Left colon (tissue), 2 donors: ENCODE measurements at regions not wholly inside any gene's neighbourhood (a gene's known extent, or its start where the extent isn't known, plus 50 kb on each side); places are given as distances from the start of the nearest gene placed in this dataset.
"Not testable (repeated sequence)": the region's sequence is repeated elsewhere in the genome, so short reads cannot be mapped to it uniquely, and the experiment has no call there.

ENCODE experiments used
- ATAC-seq: fragments of 200-7000 bp; cut with Tn5 transposase; one replicate; pipeline ENCODE4 v1.9.1; 2020; ENCODE audit warnings: mild to moderate bottlenecking, moderate library complexity
- DNase-seq, 2 donors: peaks; one replicate each; pipeline ENCODE4 v3.0.0-alpha.2; 2020
- intact Hi-C, 2 donors: fragments of 100-400 bp; cut with DNase I in 1 of 2; cut with micrococcal nuclease in 1 of 2; formaldehyde crosslinking; loops; one replicate each; pipeline versions ENCODE4 v1.11.2 to v1.14.0; 2022; cut with DNase I, micrococcal nuclease
- donor health status: DM: no; HTN: no; CAD: no.
- donor health status: DM: yes; HTN: yes; CAD: no.

DNA sequence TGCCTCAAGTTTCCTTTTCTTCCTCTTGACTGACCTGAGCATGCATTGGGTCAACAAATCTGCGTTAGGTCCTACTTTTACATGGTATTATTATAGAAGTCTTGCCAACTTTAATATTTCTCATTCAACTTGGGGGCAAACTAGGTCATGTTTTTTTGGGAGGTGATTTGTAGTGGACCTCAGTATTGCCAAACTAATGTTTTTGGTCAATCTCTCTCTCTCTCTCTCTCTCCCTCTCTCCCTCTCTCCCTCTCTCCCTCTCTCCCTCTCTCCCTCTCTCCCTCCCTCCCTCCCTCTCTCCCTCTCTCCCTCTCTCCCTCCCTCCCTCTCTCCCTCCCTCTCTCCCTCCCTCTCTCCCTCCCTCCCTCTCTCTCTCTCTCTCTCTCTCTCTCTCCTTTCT is 848.9 kb downstream of the MCTP2 start:
- DNase-seq, ATAC-seq, intact Hi-C loops: not testable (repeated sequence)

DNA sequence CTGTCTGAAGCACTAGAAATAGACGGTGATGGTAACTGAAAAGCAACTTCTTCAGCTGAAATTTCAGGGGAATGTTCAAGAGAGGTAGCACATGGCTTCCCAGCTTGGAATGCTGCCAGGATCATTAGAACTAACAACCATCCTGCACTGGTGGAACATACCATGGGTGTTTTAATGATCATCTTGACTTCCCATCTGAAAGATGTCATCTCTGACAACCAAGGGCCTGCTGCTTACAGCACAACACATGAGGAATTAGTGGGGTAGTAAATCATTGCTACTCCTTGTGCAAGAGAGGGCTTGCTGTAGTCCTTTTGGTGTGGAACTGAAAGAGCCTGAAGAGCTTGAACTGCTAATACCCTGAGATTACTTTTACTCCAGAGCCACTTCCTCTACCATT is 853.7 kb downstream of the MCTP2 start:
- DNase-seq (no peak), ATAC-seq (no peak)
- intact Hi-C loops: no loop called here

DNA sequence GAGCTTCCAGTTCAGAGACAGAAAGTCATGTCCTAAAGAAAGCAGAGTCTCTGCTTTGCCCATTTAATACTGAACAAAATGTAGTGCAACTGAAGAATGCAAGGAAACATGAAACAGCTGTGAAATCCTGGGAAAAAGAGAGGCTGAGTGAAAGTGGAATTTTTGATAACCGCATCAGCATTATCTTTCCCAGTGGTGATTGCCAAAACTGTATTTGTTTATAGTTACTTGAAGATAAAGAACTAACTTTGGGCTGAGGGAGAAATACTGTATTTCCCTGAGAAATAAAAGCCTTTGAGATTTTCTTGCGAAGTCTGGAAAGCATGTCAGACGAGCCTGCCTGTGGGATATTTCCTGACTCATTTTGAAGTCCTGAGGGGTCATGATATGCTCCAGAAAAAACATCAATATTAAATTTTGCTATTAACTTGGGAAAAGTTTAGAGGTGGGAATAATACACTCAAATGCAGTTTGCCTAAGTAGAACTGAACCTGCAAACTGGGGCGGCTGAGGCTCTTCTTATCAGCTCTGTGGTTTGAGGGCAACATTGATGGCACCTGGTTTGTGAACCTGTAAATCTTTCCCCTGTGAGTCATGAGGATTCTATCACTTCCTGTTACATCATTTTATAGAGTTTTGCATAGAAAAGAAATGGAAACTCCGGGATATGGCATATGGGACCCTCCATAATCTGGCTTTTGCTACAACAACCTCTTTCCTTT is 855.3 kb downstream of the MCTP2 start:
- ATAC-seq: no peak
- intact Hi-C loops: no loop called here

DNA sequence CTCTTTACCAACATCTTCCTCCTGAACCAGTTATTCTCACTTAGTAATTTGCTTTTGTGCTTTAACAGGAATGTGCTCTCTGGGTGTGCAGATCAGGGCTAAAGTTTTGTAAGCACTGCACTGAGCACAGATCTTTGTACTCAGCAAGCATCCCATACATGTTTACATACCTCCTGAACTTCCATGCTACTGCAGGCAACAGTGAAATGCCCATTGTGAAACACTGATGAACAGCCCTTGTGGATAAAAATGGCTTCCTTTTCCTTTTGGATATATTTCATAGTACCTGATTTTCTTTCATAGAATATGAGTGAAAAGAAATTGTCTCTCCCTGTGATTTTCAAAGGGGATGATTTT is 855.9 kb downstream of the MCTP2 start:
- ATAC-seq (no peak), DNase-seq (no peak)
- intact Hi-C loops: no loop called here

More for the DNA sequence above, 855.3 kb downstream of the MCTP2 start:
- no peak for DNase-seq

DNA sequence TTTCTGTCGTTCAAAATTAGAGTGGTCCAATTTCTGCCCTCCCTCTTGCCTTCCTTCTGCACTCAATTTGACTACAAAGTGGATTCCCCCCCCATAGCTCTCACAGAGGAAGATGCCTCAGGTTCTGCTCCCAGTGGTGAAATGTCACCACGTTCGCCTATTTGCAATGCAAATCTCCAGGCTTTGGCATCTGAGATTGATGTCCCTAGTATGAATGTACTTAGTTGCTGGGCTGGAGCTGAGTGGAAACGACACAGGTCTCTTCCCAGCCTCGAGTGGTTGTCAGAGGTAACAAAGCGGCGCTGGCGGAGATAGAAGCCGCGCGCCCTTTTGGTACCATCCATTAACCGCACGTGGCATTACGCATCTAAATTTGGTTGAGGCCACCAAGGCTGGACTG is 860.1 kb downstream of the MCTP2 start:
- DNase-seq (no peak), ATAC-seq (no peak)
- intact Hi-C loops: no loop called here

DNA sequence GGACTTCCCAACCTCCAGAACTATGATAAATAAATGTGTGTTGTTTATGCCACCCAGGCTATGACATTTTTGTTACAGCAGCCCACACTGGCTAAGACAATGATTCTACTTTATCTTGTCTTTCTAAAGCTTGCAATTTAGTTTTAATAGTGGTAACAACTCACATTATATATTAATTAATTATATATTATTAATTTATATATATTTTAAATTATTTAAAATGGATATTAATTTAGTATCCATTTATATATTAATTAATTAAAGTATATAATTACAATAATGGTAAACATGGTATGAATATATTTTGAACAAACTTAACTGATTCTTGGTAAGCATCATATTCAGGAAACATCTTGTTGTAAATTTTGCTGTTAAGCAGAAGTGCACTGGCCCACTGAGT is 863.9 kb downstream of the MCTP2 start:
- intact Hi-C loops: no loop called here
- DNase-seq: no peak
- ATAC-seq: no peak

DNA sequence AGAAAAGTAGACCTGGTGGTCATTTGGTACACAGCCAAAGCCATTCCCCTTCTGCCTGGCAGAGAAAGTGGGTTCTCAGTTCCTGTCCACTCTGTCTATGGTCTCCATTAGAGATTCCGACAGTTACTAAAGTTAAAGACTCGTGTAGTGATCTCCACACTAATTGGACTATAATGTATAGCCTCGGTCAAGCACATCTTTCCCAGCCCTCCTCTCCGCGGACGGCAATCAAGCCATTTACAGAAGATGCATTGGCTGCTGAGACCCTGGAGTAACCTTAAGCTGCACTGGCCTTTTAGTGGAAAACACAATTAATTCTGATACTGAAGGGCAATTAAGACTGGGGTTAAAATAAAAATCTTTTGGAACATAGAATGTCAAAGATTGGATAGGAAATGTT is 865.3 kb downstream of the MCTP2 start:
- DNase-seq: no peak
- intact Hi-C loops: no loop called here
- no peak for ATAC-seq

DNA sequence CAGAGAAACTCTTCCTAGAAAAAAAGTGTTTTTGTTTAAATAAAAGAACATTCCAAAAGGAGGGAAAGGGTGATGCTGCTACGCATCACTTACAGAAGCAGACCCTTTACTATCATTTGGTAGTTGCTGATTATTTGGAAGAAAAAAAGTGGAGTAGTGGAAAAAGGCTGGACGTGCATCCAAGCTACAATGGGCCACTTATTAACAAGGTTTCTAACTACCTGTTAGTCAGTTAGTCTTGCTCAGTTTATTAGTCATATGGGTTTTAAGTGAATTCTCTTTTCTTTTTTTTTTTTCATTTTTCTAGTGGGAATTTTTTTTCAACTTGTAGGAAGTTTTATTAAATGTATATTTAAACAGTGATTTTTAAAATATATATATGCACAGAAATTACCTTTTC is 866.0 kb downstream of the MCTP2 start:
- DNase-seq (no peak), ATAC-seq (no peak)
- intact Hi-C loops: no loop called here

DNA sequence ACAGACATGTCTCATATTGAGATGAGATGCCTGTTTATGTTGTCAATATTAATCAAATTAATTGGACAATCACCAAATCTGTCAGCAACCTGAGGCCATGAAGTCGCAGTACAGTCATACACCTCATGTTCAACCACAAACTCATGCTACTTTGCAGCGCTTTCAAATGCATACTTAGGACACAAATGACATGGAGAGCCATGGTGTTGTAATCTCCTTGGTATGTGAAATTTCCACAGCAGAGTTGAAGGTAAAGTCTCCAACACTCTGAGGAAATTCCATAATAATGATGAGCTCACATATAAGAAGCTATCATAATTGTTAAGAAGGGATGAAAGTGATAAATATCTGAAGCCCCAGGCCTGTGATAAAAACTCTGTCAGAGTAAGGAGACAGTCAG is 873.9 kb downstream of the MCTP2 start:
- no peak for DNase-seq
- intact Hi-C loops: no loop called here
- ATAC-seq: no peak

DNA sequence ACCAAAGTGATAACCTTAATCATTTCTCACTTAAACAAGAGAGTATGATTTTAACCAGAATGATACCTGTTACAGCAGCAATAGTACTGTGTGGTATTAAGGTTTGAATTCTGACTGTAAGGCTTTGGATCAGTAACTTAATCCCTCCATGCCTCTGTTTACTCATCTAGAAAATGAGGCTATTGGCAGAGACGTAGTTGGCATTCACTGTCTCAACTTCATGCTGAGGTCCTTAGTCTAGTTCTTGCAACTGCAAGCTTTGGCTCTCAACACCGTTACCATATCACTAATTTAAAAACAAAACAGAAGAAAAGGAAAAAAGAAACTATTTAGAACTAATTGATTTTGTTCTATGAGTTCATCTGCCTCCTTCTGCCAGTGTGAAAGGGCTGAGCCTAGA is 875.4 kb downstream of the MCTP2 start:
- DNase-seq: no peak
- intact Hi-C loops: no loop called here
- ATAC-seq: no peak

DNA sequence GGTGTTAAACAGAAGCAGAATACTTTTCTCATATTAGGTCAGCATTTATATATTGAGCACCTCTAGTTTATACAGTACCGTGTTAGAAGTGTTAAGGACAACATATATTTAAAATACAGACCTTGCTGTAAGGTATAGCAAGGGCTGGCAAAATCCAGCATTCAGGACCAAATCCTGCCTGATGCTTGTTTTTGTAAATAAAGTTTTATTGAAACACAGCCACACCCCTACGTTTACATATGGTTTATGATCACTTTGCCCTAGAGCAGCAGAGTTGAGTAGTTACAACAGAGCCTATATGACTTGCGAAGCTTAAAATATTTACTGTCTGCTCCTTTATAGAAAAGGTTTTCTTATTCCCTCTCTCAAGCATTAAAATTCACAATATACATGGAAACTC is 877.3 kb downstream of the MCTP2 start:
- DNase-seq (no peak), ATAC-seq (no peak)
- intact Hi-C loops: no loop called here

DNA sequence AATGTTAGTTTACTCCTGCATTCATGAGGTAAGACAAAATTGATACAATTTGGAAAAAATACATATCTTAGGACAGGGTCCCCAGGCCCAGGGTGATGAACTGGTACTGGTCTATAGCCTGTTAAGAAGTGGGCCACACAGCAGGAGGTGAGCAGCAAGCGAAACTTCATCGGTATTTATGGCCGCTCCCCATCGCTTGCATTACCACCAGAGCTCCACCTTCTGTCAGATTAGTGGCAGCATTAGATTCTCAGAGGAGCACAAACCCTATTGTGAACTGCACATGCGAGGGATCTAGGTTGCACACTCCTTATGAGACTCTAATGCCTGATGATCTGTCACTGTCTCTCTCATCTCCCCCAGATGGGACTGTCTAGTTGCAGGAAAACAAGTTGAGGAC is 880.6 kb downstream of the MCTP2 start:
- ATAC-seq (no peak), DNase-seq (no peak)
- intact Hi-C loops: no loop called here

DNA sequence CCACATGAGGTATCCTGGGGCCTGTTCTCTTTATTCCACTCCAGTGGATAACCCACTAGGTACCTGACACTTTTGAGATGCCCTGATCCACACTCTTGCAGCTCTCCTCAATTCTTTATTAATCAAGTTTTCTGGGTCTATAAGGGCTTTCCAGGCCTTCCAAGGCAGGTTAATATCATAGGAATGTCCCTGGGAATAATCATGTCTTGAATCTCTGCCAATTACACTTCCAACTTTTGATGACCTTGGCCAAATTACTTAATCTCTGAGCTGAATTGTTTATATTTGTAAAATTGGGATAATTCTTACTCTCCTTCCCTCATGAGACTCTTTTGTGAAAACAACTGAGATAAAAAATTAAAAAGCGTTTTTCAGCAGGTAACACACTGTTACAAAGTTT is 881.7 kb downstream of the MCTP2 start:
- no peak for DNase-seq
- intact Hi-C loops: no loop called here
- no peak for ATAC-seq

DNA sequence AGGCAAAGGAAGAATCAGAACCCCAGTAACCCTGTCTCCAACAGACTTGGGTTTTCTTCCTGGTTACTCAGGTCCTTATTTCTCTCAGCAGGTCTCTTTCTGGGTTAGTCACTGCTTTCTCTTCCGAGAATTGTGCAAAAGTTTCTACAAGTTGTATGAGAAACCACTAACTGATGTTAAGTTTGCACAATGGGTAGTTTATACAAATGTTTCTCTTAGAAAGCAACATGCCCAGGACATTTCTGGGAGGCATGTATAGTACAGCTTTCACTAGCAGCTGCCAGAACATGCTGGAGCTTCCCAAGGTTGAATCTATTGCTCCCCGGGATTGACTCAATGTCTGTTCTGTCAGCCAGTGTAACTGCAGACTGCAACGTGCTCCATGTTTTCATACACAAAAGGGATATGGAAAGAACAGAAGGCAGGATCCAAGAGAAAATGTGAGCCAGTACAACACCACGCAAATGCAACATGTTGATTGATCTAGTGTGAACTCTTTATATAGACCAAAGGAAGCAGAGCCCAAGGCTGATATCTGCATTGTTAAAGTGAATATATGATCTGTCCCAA is 887.8 kb downstream of the MCTP2 start:
- no peak for DNase-seq
- ATAC-seq: no peak
- intact Hi-C loops: no loop called here

DNA sequence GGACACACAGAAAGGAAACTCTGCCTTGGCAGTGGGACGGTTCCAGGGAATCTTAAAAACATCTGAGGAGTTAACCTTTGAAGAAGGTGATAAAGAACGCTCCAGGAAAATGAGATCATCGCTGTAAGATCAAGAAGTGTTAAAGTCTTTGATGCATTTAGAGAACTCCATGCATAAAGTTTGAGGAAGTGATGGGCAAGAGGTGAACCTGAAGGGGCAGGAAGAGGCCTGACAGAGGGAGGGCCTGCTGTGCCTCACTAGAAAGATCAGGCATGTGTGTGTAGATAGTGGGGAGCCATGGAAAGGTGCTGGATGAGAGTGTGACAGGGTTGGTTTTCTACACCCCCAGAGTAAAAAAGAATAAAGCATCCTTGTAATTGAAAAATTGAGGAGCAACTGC is 889.2 kb downstream of the MCTP2 start:
- intact Hi-C loops: no loop called here
- no peak for ATAC-seq
- DNase-seq: no peak

DNA sequence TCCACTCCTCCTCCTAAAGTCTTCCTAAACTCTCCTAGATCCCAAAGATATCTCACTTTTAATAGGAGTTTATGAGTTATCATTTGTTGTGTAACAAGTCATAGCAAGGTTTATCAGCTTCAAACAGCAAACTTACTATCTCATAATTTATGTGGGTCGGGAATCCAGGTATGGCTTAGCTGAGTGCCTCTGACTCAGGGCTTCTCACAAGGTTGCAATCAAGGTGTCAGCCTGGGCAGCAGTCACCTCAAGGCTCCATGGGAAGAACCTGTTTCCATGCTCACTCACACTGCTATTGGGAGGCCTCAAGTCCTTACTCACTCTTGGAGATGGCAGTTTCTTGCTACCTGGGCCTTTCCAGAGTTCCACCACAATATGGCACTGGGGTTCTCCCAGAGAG is 889.8 kb downstream of the MCTP2 start:
- DNase-seq: no peak
- no peak for ATAC-seq
- intact Hi-C loops: no loop called here

DNA sequence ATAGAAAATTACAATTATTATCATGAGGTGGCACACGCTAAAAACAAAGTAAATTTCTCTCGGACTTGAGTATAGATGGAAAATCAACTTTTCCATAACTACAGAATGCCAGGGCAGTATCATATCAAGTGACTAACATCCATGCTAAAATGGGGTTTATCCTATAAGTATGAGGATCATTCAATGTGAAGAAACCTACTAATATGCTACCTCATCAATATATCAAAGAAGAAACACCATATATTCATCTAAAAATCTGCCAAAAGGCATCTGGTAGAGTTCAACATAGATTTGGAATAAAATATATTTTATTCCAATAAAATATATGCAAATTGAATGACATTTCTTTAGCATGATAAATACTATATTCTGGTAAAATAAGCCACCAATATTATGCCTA is 894.4 kb downstream of the MCTP2 start:
- DNase-seq: no peak
- no peak for ATAC-seq
- intact Hi-C loops: no loop called here

DNA sequence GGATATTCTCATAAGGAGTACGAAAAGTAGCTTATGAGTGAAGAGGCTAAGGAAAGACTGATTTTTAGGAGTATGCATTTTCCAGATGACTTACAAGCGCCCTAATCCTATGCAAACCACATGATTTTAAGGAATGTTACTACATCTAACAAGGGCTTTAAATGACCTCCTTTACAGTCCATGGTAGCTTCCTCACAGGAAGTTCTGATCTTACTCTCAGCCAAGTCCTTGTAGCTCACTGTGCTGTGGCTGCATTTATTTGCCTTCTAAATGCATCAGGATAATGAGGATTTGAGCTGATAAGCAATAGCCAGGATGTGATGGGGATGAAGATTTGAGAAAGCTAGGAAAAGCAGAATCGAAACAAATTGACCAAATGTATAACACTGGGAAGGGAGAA is 896.0 kb downstream of the MCTP2 start:
- intact Hi-C loops: no loop called here
- ATAC-seq (no peak), DNase-seq (no peak)

DNA sequence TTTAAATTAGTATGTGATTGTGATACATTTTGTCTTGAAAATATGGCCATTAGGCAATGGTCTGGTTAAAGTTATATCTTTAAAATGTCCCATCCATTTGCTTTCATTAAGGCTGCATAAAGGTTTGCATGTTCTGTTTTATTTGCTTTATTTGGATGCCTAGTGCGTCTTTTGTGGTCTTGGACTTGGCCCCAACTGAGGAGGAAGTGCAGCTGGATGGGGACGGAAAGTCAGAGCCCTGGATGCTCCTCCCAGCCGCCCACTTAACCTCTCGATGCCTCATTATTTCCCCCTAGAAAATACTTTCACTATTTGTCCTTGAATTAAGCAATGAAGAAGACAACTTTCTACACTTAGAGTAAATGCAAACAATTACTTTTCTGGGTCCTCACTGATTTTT is 898.2 kb downstream of the MCTP2 start:
- intact Hi-C loops: no loop called here
- ATAC-seq (no peak), DNase-seq (peak in 1 of 2 donors; percentile 4)

DNA sequence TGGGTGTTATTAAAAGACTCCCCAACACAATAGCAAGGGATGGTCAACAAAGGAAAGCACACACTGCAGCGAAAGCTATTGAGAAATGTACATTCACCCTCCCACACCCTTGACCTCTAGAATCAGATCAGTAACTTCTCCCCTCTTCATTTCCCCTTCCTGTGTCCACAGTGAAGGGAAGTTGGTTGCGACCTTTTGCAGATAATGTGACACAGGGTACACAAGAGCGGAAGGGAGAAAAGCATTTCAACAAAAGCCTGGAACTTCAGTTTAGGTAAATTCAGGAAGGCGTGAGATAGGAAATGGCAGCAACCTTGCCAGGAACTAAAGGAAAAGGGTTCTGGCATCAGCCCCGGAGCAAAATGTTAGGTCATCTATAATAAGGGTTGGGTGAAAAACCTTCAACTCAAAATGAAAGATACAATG is 899.8 kb downstream of the MCTP2 start:
- intact Hi-C loops: no loop called here
- DNase-seq (no peak), ATAC-seq (no peak)

DNA sequence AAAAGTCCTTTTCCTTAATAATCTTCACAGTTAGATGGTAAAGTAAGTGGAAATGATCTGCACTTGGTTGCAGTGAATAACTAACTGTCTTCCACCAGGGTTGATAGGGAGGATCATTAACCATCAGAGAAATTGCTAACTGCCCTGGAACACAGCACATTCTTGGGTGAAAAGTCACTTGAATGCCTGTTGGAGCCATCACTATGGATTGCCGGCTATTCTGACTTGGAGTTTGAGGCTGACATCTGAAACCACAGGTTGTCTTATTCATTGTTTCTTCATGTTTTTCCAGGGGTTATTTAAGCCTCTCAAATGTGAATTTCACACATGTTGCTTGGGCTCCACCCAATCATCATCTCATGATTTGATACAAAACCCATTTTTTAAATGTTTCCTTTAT is 901.4 kb downstream of the MCTP2 start:
- ATAC-seq (no peak), DNase-seq (no peak)
- intact Hi-C loops: no loop called here
